MM.1S (cell line): ENCODE measurements at regions not wholly inside any gene's neighbourhood (a gene's known extent, or its start where the extent isn't known, plus 50 kb on each side); places are given as distances from the start of the nearest gene placed in this dataset.

Experiments used
- DNase-seq: peaks from one replicate; pipeline ENCODE4 v3.0.0-alpha.2; 2015
- H2AFZ ChIP-seq: fragments of 300-600 bp; sonication (generic); 2 replicates; pipeline ENCODE4 v1.6.0; 2016; ENCODE audit warnings: antibody characterized with exemption, low read length
- H3F3A ChIP-seq: fragments of 300-600 bp; sonication (generic); 2 replicates; pipeline ENCODE4 v1.6.1; 2016; ENCODE audit warnings: mild to moderate bottlenecking, antibody characterized with exemption, low read length, moderate library complexity, mixed read lengths; ENCODE audit not compliant: insufficient read depth
- H3K27ac ChIP-seq: fragments of 300-600 bp; sonication (generic); 2 replicates; pipeline ENCODE4 v1.5.1; 2016; ENCODE audit warnings: mild to moderate bottlenecking, low read length
- H3K27me3 ChIP-seq: fragments of 300-600 bp; sonication (generic); replicated peaks from 2 replicates; pipeline ENCODE4 v1.6.0; 2016; ENCODE audit warnings: low read length; ENCODE audit not compliant: insufficient read depth
- H3K36me3 ChIP-seq: fragments of 300-600 bp; sonication (generic); replicated peaks from 2 replicates; pipeline ENCODE4 v1.6.1; 2016; ENCODE audit warnings: mild to moderate bottlenecking, low read length, mixed read lengths; ENCODE audit not compliant: insufficient read depth
- H3K4me1 ChIP-seq: fragments of 300-600 bp; sonication (generic); 2 replicates; pipeline ENCODE4 v1.6.1; 2016; ENCODE audit warnings: low read length, mixed read lengths
- H3K4me2 ChIP-seq: fragments of 300-600 bp; sonication (generic); 2 replicates; pipeline ENCODE4 v1.6.0; 2016; ENCODE audit warnings: low read depth, low read length
- H3K4me3 ChIP-seq: fragments of 300-600 bp; sonication (generic); 2 replicates; pipeline ENCODE4 v1.5.1; 2016; ENCODE audit warnings: low read length, mixed read lengths
- H3K79me2 ChIP-seq: fragments of 300-600 bp; sonication (generic); 2 replicates; pipeline ENCODE4 v1.6.1; 2016; ENCODE audit warnings: mixed run types, low read length, mixed read lengths
- H3K9ac ChIP-seq: fragments of 300-600 bp; sonication (generic); 2 replicates; pipeline ENCODE4 v1.6.1; 2016; ENCODE audit warnings: low read length, mixed read lengths
- H3K9me2 ChIP-seq: fragments of 300-600 bp; sonication (generic); replicated peaks from 2 replicates; pipeline ENCODE4 v1.6.1; 2016; ENCODE audit warnings: mild to moderate bottlenecking, low read length, mixed read lengths; ENCODE audit not compliant: insufficient read depth
- H3K9me3 ChIP-seq: fragments of 300-600 bp; sonication (generic); replicated peaks from 2 replicates; pipeline ENCODE4 v1.6.1; 2016; ENCODE audit warnings: mild to moderate bottlenecking, low read length, mixed read lengths; ENCODE audit not compliant: insufficient read depth
- H4K20me1 ChIP-seq: fragments of 300-600 bp; sonication (generic); 2 replicates; pipeline ENCODE4 v1.6.1; 2016; ENCODE audit warnings: mild to moderate bottlenecking, low read length, moderate library complexity, mixed read lengths; ENCODE audit not compliant: insufficient read depth
- EZH2 ChIP-seq: fragments of 300-600 bp; sonication (generic); optimal IDR thresholded peaks from 2 replicates; pipeline ENCODE3; 2017; ENCODE audit warnings: low read depth, mild to moderate bottlenecking, antibody characterized with exemption, low read length, mixed read lengths
- EZH2phosphoT487 ChIP-seq: fragments of 300-600 bp; sonication (generic); IDR thresholded peaks from 2 replicates; pipeline ENCODE4 v1.6.1; 2018; ENCODE audit warnings: antibody characterized with exemption, low read length
- TF ChIP-seq, protein P1 (sequence below): fragments of 300-600 bp; sonication (generic); IDR thresholded peaks from 2 replicates; pipeline ENCODE4 v1.5.1; 2016; ENCODE audit warnings: antibody characterized with exemption, low read length, mixed read lengths

DNA sequence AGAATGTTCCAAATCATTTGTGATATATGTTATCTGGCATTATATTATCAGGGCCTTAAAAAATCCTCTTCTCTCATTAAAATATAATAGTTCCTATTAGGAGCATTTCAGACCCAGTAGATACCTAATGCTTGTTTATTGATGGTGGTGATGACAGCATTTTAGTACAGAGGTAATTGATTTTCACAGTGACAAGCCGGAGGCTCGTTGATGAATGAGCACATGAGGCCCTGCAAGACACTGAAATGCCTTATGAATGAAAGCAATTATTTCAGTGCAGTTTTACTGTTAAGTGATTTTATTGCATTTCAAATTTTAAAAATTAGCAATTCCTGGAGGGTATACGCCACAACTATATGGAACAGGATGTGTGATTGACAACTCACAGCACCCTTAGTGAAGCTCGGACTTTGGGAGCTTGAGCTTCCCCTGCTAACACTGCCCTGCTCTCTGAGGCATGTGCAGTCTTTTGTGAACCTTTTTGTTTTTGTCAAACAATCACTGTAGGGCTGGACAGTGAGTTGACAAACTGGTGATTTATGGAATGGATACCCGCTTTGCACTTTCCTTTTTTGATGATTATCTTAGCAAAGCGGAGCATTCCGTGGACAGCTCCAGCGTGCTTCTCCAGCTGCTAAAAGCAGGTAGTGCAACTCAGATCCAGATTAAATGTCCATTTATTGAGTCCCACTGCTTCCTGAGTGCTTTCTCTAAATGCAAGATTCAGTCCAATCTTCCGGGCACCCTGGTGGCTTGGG is 187.0 kb upstream of the ATP10A start:
- no peaks in the 10 kb centered on the region for H3K36me3 ChIP-seq
- TF ChIP-seq EZH2 (no peak), EZH2phosphoT487 (no peak)
- TF ChIP-seq, protein P1, sequence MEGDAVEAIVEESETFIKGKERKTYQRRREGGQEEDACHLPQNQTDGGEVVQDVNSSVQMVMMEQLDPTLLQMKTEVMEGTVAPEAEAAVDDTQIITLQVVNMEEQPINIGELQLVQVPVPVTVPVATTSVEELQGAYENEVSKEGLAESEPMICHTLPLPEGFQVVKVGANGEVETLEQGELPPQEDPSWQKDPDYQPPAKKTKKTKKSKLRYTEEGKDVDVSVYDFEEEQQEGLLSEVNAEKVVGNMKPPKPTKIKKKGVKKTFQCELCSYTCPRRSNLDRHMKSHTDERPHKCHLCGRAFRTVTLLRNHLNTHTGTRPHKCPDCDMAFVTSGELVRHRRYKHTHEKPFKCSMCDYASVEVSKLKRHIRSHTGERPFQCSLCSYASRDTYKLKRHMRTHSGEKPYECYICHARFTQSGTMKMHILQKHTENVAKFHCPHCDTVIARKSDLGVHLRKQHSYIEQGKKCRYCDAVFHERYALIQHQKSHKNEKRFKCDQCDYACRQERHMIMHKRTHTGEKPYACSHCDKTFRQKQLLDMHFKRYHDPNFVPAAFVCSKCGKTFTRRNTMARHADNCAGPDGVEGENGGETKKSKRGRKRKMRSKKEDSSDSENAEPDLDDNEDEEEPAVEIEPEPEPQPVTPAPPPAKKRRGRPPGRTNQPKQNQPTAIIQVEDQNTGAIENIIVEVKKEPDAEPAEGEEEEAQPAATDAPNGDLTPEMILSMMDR = no peak
- no peak for DNase-seq
- H3K79me2 ChIP-seq = no peaks in the 10 kb centered on the region
- no peaks in the 10 kb centered on the region; the same call in 1 of the 2 replicates for H3K9me3 ChIP-seq
- no peak overlapping the region for H2AFZ ChIP-seq
- H3K4me2 ChIP-seq = no peak overlapping the region
- no peaks in the 10 kb centered on the region for H3K9me2 ChIP-seq
- no peak overlapping the region for H3K27ac ChIP-seq
- no peaks in the 10 kb centered on the region for H3K4me1 ChIP-seq
- H3K9ac ChIP-seq = no peak overlapping the region
- H3F3A ChIP-seq = no peaks in the 10 kb centered on the region
- no peaks in the 10 kb centered on the region for H3K27me3 ChIP-seq
- H4K20me1 ChIP-seq = no peaks in the 10 kb centered on the region
- no peak overlapping the region for H3K4me3 ChIP-seq

DNA sequence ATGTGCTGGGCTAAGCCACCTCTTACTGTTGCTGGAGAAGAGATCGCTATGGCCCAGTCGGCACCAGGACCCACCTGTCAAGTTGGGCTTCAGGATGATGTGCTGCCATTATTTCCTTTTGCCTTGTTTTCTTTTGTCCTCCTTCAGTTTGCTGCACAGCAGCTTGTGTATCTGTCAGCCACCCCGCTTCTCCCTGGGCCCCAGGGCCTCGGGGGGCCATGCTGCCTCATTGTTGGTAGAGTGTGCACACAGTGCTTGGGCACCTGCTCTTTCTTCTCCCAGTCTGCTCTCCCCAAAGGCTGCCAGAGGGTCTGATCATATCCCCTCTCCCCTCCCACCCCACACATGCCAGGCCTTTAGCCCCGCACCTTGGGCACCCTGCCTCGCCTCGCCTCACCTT is 185.5 kb upstream of the ATP10A start:
- H3K4me1 ChIP-seq = no peaks in the 10 kb centered on the region
- no peak overlapping the region for H2AFZ ChIP-seq
- H3K9ac ChIP-seq = no peak overlapping the region
- TF ChIP-seq, protein P1 = no peak
- TF ChIP-seq EZH2phosphoT487 = no peak
- no peak for TF ChIP-seq EZH2
- H3F3A ChIP-seq = no peaks in the 10 kb centered on the region
- no peaks in the 10 kb centered on the region for H3K36me3 ChIP-seq
- no peaks in the 10 kb centered on the region for H4K20me1 ChIP-seq
- H3K27ac ChIP-seq = no peak overlapping the region
- no peaks in the 10 kb centered on the region for H3K79me2 ChIP-seq
- no peak overlapping the region for H3K4me3 ChIP-seq
- H3K9me2 ChIP-seq = no peaks in the 10 kb centered on the region
- no peak overlapping the region for H3K4me2 ChIP-seq
- H3K27me3 ChIP-seq = no peaks in the 10 kb centered on the region
- no peaks in the 10 kb centered on the region; the same call in 1 of the 2 replicates for H3K9me3 ChIP-seq
- no peak for DNase-seq

DNA sequence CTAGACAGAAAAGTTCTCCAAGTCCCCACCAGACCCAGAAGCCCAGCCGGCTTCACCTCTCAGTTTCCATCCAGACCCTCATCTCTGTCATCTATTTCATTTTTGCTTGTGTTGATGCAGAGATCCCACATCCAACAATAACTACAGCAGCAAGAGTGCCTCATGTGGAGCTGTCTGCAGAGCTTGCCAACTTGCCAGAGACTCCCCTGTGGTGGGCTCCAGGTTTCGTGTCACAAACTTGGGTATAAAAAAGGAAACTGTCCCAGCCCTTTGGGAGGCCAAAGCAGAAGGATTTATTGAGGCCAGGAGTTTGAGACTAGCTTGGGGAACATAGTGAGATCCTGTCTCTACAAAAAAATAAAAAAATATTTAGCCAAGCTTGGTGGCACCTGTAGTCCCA is 182.4 kb upstream of the ATP10A start:
- no peak overlapping the region for H3K4me2 ChIP-seq
- H3K9ac ChIP-seq = no peak overlapping the region
- no peaks in the 10 kb centered on the region for H3K79me2 ChIP-seq
- H3K4me3 ChIP-seq = no peak overlapping the region
- no peaks in the 10 kb centered on the region for H3K36me3 ChIP-seq
- no peaks in the 10 kb centered on the region for H3K9me2 ChIP-seq
- no peaks in the 10 kb centered on the region; the same call in 1 of the 2 replicates for H3K9me3 ChIP-seq
- no peak for DNase-seq
- H3F3A ChIP-seq = no peaks in the 10 kb centered on the region
- H2AFZ ChIP-seq = no peak overlapping the region
- no peaks in the 10 kb centered on the region for H3K4me1 ChIP-seq
- TF ChIP-seq EZH2phosphoT487 (no peak), EZH2 (no peak)
- TF ChIP-seq, protein P1 = no peak
- H4K20me1 ChIP-seq = no peaks in the 10 kb centered on the region
- no peaks in the 10 kb centered on the region for H3K27me3 ChIP-seq
- H3K27ac ChIP-seq = no peak overlapping the region
